Aorta (tissue), 5 donors: ENCODE measurements at regions not wholly inside any gene's neighbourhood (a gene's known extent, or its start where the extent isn't known, plus 50 kb on each side); places are given as distances from the start of the nearest gene placed in this dataset.

Source experiments
- ATAC-seq: fragments of 200-7000 bp; cut with Tn5 transposase; one replicate; pipeline ENCODE4 v1.9.1; 2022; ENCODE audit warnings: moderate library complexity; ENCODE audit not compliant: low FRiP score
- DNase-seq, 2 donors: peaks; one replicate each; pipeline ENCODE4 v3.0.0-alpha.2; 2020
- H3K27ac ChIP-seq, 2 donors: one replicate each; pipeline ENCODE4 v1.5.1; 2013; ENCODE audit warnings: low read length in 2 of 2, mild to moderate bottlenecking in 2 of 2, moderate library complexity in 2 of 2, control low read depth in 1 of 2, inconsistent platforms in 1 of 2, low read depth in 1 of 2
- H3K27me3 ChIP-seq, 2 donors: one replicate each; pipeline ENCODE4 v1.6.1; 2013; ENCODE audit warnings: control low read depth in 1 of 2, low read length in 1 of 2, mild to moderate bottlenecking in 1 of 2, moderate library complexity in 1 of 2; ENCODE audit not compliant: insufficient read depth in 2 of 2, control insufficient read depth in 1 of 2
- H3K36me3 ChIP-seq, 2 donors: one replicate each; pipeline ENCODE4 v1.6.1; 2013; ENCODE audit warnings: control low read depth in 1 of 2, low read length in 1 of 2, mild to moderate bottlenecking in 1 of 2; ENCODE audit not compliant: insufficient read depth in 2 of 2, control insufficient read depth in 1 of 2
- H3K4me1 ChIP-seq, 2 donors: one replicate each; pipeline ENCODE4 v1.6.1; 2013; ENCODE audit warnings: low read length in 2 of 2, control low read depth in 1 of 2, mild to moderate bottlenecking in 1 of 2, moderate library complexity in 1 of 2; ENCODE audit not compliant: insufficient read depth in 2 of 2, control insufficient read depth in 1 of 2
- H3K4me3 ChIP-seq, 2 donors: one replicate each; pipeline ENCODE4 v1.5.1; 2013; ENCODE audit warnings: low read length in 2 of 2, control low read depth in 1 of 2, mild to moderate bottlenecking in 1 of 2
- H3K9me3 ChIP-seq: one replicate; pipeline ENCODE4 v1.6.1; 2013; ENCODE audit warnings: mild to moderate bottlenecking, low read length; ENCODE audit not compliant: control insufficient read depth
- WGBS, 2 donors: extraction: QIAGEN DNeasy Blood & Tissue Kit; methylation state at CpG; one replicate each; pipeline ENCODE4 v1.1.7; 2013; 5-methylcytosine and 5-hydroxymethylcytosine counted together
- intact Hi-C, 2 donors: fragments of 100-400 bp; cut with DNase I; formaldehyde crosslinking; loops; one replicate each; pipeline versions ENCODE4 v1.14.2 to v1.15.0; 2022
- donor health status: healthy with polysubstance abuse.
- donor health status: Bipolar disorder and iron deficiency.
- donor health status: DM: no; HTN: no; CAD: no.
- donor health status: DM: no; HTN: no; CAD: no.
- donor health status: DM: yes; HTN: yes; CAD: no.

DNA sequence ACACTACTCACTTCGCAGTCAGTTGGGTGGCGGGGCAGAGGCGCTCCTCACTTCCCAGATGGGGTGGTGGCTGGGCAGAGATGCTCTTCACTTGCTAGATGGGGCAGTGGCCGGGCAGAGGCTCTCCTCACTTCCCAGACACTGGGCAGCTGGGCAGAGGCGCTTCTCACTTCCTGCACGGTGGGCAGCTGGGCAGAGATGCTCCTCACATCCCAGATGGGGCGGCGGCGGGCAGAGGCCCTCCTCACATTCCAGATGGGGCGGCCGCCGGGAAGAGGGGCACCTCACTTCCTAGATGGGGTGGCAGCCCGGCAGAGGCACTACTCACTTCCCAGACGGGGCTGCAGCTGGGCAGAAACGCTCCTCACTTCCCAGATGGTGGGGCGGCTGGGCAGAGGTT is 199.8 kb downstream of the RTL9 start:
- ATAC-seq, result no peak
- no peaks in the 10 kb centered on the region for H3K36me3 ChIP-seq
- intact Hi-C loops, result no loop called here
- H3K27ac ChIP-seq, result no peak overlapping the region
- no peak for DNase-seq
- H3K9me3 ChIP-seq, result peaks cover 4% of the 10 kb centered on the region
- 78 to 84% methylated on average over 16 of the region's 16 CpGs for WGBS, 2 donors
- H3K27me3 ChIP-seq, result no peaks in the 10 kb centered on the region
- no peaks in the 10 kb centered on the region for H3K4me1 ChIP-seq
- H3K4me3 ChIP-seq, result no peak overlapping the region

DNA sequence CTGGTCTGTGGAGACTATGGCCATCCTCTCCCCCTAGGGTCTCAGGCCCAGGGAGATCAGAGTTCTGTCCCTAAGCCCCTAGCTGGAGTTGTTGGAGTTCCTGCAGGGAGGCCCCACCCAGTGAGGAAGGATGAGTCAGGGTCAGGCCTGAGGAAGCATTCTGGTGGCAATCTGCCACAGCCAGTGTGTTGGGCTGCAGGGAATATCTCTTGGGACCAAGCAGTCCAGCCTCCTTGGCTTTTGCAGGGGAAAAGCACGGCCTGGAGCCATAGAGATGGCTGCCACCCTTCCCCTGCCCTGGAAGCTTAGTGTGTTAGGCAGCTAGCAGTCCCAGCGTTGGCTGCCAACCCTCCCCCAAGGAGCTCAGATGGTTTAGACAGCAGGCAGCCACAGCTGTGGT is 202.4 kb downstream of the RTL9 start:
- 52 to 59% methylated on average over 2 of the region's 2 CpGs for WGBS, 2 donors
- H3K4me1 ChIP-seq, result no peaks in the 10 kb centered on the region
- no peaks in the 10 kb centered on the region for H3K36me3 ChIP-seq
- intact Hi-C loops, result no loop called here
- H3K4me3 ChIP-seq, result no peak overlapping the region
- DNase-seq, result no peak
- H3K9me3 ChIP-seq, result peaks cover 4% of the 10 kb centered on the region
- H3K27ac ChIP-seq, result no peak overlapping the region
- no peak for ATAC-seq
- no peaks in the 10 kb centered on the region for H3K27me3 ChIP-seq

- ATAC-seq (no peak), DNase-seq (no peak)
- intact Hi-C loops, result no loop called here
- Histone ChIP-seq H3K9me3 (peaks cover 2% of the 10 kb centered on the region), H3K27ac (no peak overlapping the region), H3K27me3 (no peaks in the 10 kb centered on the region), H3K36me3 (no peaks in the 10 kb centered on the region), H3K4me3 (no peak overlapping the region), H3K4me1 (no peaks in the 10 kb centered on the region)
Measured at GRCh38 chrX:110563282-110563681, 204.6 kb downstream of the RTL9 start.

GRCh38 chrX:110568441-110568840 is 209.8 kb downstream of the RTL9 start:
- DNase-seq (no peak), ATAC-seq (no peak)
- Histone ChIP-seq H3K4me1 (no peaks in the 10 kb centered on the region), H3K27ac (no peak overlapping the region), H3K9me3 (no peaks in the 10 kb centered on the region), H3K4me3 (no peak overlapping the region), H3K36me3 (no peaks in the 10 kb centered on the region), H3K27me3 (no peaks in the 10 kb centered on the region)
- intact Hi-C loops, result no loop called here
- WGBS, 2 donors, result 21 to 42% methylated on average over 2 of the region's 2 CpGs

DNA sequence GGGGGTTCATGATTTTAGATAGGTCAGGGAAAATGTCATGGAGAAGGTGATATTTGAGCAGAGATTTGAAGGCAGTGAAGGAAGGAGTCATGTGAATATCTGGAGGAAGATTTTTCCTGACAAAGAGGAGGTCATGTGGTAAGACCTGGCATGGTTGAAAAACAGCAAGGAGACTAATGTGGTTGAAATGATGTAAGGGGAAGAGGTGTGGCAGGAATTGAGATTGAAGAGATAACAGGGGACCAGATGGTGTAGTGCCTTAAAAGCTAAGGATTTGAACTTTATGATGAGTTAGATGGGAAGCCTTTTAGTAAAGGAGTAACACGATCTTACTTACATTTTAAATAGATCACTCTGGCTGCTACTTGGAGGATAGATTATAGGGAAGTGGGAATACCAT is 210.9 kb downstream of the RTL9 start:
- Histone ChIP-seq H3K9me3 (no peaks in the 10 kb centered on the region), H3K4me3 (no peak overlapping the region), H3K27ac (no peak overlapping the region), H3K36me3 (no peaks in the 10 kb centered on the region), H3K27me3 (no peaks in the 10 kb centered on the region), H3K4me1 (no peaks in the 10 kb centered on the region)
- DNase-seq, result no peak
- 51 to 55% methylated on average over 1 of the region's 1 CpG for WGBS, 2 donors
- intact Hi-C loops, result no loop called here
- ATAC-seq, result no peak

DNA sequence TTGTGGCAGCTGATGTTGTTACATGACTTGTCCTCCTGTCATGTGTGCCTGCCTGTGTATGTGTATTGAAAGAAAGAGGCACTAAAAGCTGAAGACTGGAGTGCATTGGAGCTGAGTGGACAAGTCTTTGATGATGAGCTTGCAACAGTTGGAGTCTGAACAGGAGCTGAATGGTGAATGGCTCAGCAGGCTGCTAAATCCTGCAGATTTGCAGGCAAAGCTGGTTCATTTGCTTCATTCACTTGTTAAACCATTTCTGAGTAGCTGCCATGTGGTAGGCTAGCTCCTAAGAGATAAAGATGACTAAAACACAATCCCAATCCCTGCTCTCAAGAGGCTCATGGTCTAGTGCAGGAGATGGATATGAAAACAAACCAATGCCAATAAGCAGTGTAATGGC is 217.3 kb downstream of the CHRDL1 start:
- DNase-seq (no peak), ATAC-seq (no peak)
- H3K36me3 ChIP-seq, result no peaks in the 10 kb centered on the region
- no peaks in the 10 kb centered on the region for H3K9me3 ChIP-seq
- H3K4me1 ChIP-seq, result no peaks in the 10 kb centered on the region
- no peaks in the 10 kb centered on the region for H3K27me3 ChIP-seq
- intact Hi-C loops, result no loop called here
- no peak overlapping the region for H3K27ac ChIP-seq
- no peak overlapping the region for H3K4me3 ChIP-seq

GRCh38 chrX:110584083-110584482 is 211.5 kb downstream of the CHRDL1 start:
- 32 to 37% methylated on average over 3 of the region's 3 CpGs for WGBS, 2 donors
- H3K9me3 ChIP-seq, result no peaks in the 10 kb centered on the region

DNA sequence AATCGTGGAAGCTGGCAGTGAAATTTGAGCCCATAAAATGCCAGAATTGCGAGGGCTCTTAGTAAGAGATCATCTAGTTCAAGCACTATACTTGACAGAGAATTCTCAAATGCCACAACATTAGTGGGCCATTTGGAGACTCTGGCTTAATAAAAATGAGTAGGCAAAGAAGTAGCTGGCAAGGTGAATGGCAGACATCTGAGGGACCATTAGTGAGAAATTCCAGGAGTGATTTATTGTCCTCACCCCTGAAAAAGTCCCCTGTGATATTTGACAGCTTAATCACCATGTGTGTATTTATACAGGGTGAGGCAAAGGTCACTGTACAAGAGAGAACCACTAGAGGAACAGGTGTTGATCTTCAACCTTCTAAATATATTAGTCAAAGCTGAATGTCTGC is 207.5 kb downstream of the CHRDL1 start:
- ATAC-seq (no peak), DNase-seq (no peak)
- intact Hi-C loops, result no loop called here
- 10 to 18% methylated on average over 2 of the region's 2 CpGs for WGBS, 2 donors
- Histone ChIP-seq H3K27me3 (no peaks in the 10 kb centered on the region), H3K4me3 (no peak overlapping the region), H3K36me3 (no peaks in the 10 kb centered on the region), H3K9me3 (no peaks in the 10 kb centered on the region), H3K27ac (no peak overlapping the region), H3K4me1 (no peaks in the 10 kb centered on the region)

More at GRCh38 chrX:110584083-110584482, 211.5 kb downstream of the CHRDL1 start:
- ATAC-seq, result no peak
- Histone ChIP-seq H3K4me1 (no peaks in the 10 kb centered on the region), H3K4me3 (no peak overlapping the region), H3K27ac (no peak overlapping the region), H3K27me3 (no peaks in the 10 kb centered on the region), H3K36me3 (no peaks in the 10 kb centered on the region)
- no peak for DNase-seq
- intact Hi-C loops, result no loop called here

- no peaks in the 10 kb centered on the region for H3K9me3 ChIP-seq
Measured at GRCh38 chrX:110588853-110589252, 206.8 kb downstream of the CHRDL1 start.

More at GRCh38 chrX:110588853-110589252, 206.8 kb downstream of the CHRDL1 start:
- Histone ChIP-seq H3K4me1 (no peaks in the 10 kb centered on the region), H3K27ac (no peak overlapping the region), H3K36me3 (no peaks in the 10 kb centered on the region), H3K4me3 (no peak overlapping the region), H3K27me3 (no peaks in the 10 kb centered on the region)
- WGBS, 2 donors, result 69 to 90% methylated on average over 2 of the region's 2 CpGs
- DNase-seq (no peak), ATAC-seq (no peak)
- intact Hi-C loops, result no loop called here
